HEK293T (cell line): ENCODE measurements at regions not wholly inside any gene's neighbourhood (a gene's known extent, or its start where the extent isn't known, plus 50 kb on each side); places are given as distances from the start of the nearest gene placed in this dataset.

Experiments
- BHLHE40 ChIP-seq: fragments of 450-650 bp; IDR thresholded peaks from 2 replicates; pipeline ENCODE4 v1.6.1; 2016; ENCODE audit warnings: mild to moderate bottlenecking, moderate library complexity, borderline replicate concordance
- FOXA1 ChIP-seq: fragments of 450-650 bp; IDR thresholded peaks from 2 replicates; pipeline ENCODE4 v1.6.1; 2016; ENCODE audit warnings: mild to moderate bottlenecking
- FOXK2 ChIP-seq: fragments of 450-650 bp; IDR thresholded peaks from 2 replicates; pipeline ENCODE4 v1.6.1; 2016; ENCODE audit warnings: mild to moderate bottlenecking
- HDGF ChIP-seq: fragments of 450-650 bp; IDR thresholded peaks from 2 replicates; pipeline ENCODE4 v1.6.1; 2017; ENCODE audit warnings: antibody characterized with exemption, borderline replicate concordance

GRCh38 chr13:112204346-112205327 is 137.7 kb downstream of the SOX1 start:
- TF ChIP-seq FOXA1 (no peak), HDGF (no peak), FOXK2 (no peak), BHLHE40 (no peak)
